ENCODE measurements at regions not wholly inside any gene's neighbourhood (a gene's known extent, or its start where the extent isn't known, plus 50 kb on each side); places are given as distances from the start of the nearest gene placed in this dataset.
"Not testable (repeated sequence)": the region's sequence is repeated elsewhere in the genome, so short reads cannot be mapped to it uniquely, and the experiment has no call there.

GRCh38 chr9:31744589-31744988 lies 639.9 kb upstream of the ACO1 start:
- no peak for FAIRE-seq
- DNase-seq (ENCODE audit: insufficient read length, low spot score), result no peak
- no peak for TF ChIP-seq CTCF (IDR thresholded peaks at IDR 0.05; ENCODE audit: insufficient read depth, missing control alignments)

GRCh38 chr9:31745468-31745867 lies 639.0 kb upstream of the ACO1 start:
- no peak for TF ChIP-seq CTCF (IDR thresholded peaks at IDR 0.05; ENCODE audit: insufficient read depth, missing control alignments)
- DNase-seq (ENCODE audit: insufficient read length, low spot score) (no peak), FAIRE-seq (no peak)

- no peak for DNase-seq (ENCODE audit: insufficient read length, low spot score)
- no peak for TF ChIP-seq CTCF (IDR thresholded peaks at IDR 0.05; ENCODE audit: insufficient read depth, missing control alignments)
- no peak for FAIRE-seq
Observed at GRCh38 chr9:31745886-31746285, 638.6 kb upstream of the ACO1 start.

GRCh38 chr9:31753756-31754155 lies 630.7 kb upstream of the ACO1 start:
- FAIRE-seq (no peak), DNase-seq (ENCODE audit: insufficient read length, low spot score) (no peak)
- no peak for TF ChIP-seq CTCF (IDR thresholded peaks at IDR 0.05; ENCODE audit: insufficient read depth, missing control alignments)

- TF ChIP-seq CTCF (IDR thresholded peaks at IDR 0.05; ENCODE audit: insufficient read depth, missing control alignments), result no peak
- FAIRE-seq (no peak), DNase-seq (ENCODE audit: insufficient read length, low spot score) (no peak)
Observed at GRCh38 chr9:31759703-31760102, 624.7 kb upstream of the ACO1 start.

GRCh38 chr9:31774021-31774420 lies 610.4 kb upstream of the ACO1 start:
- not testable (repeated sequence) for FAIRE-seq; DNase-seq (ENCODE audit: insufficient read length, low spot score)

GRCh38 chr9:31774571-31774970 lies 609.9 kb upstream of the ACO1 start:
- DNase-seq (ENCODE audit: insufficient read length, low spot score) (no peak), FAIRE-seq (no peak)
- TF ChIP-seq CTCF (IDR thresholded peaks at IDR 0.05; ENCODE audit: insufficient read depth, missing control alignments), result no peak

- DNase-seq (ENCODE audit: insufficient read length, low spot score) (no peak), FAIRE-seq (no peak)
- no peak for TF ChIP-seq CTCF (IDR thresholded peaks at IDR 0.05; ENCODE audit: insufficient read depth, missing control alignments)
Observed at GRCh38 chr9:31776471-31776870, 608.0 kb upstream of the ACO1 start.

All from D721Med (cell line).